Right lobe of liver (tissue), 4 donors: ENCODE measurements at regions not wholly inside any gene's neighbourhood (a gene's known extent, or its start where the extent isn't known, plus 50 kb on each side); places are given as distances from the start of the nearest gene placed in this dataset.

Experiments used
- POLR2A ChIP-seq: fragments of 450-650 bp; IDR thresholded peaks from one replicate; pipeline ENCODE4 v1.6.1; 2017; ENCODE audit warnings: antibody characterized with exemption, mild to moderate bottlenecking
- TF ChIP-seq, protein P1 (sequence below), 4 donors: fragments of 200-600 bp in 3 of 4; fragments of 450-650 bp in 1 of 4; IDR thresholded peaks; one replicate each; pipeline versions ENCODE4 v1.5.1 to v1.8.0; 2016 to 2022; ENCODE audit warnings: antibody characterized with exemption in 4 of 4, mild to moderate bottlenecking in 2 of 4
- donor health status: DM: no; HTN: no; CAD: no.
- donor health status: DM: no; HTN: no; CAD: no.
- donor health status: DM: no; HTN: yes; CAD: no.

DNA sequence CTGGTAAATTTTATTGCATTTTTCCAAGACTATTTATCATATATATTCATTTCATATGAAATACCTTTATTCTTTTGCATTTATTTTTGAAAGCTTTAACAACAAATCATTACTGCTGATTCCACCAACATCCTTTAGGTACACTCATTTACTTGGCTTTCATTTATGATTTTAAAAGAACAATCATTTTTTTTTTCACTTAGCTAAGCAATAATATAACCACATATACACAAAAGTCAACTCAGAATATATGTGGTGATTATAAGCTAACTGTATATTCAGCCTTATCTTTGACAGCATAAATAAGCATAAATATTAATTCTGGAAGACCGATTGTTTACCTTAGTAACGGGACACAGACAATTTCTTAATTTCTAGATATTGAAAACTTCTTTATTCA is 458.6 kb upstream of the ZNF385D start:
- TF ChIP-seq, protein P1, sequence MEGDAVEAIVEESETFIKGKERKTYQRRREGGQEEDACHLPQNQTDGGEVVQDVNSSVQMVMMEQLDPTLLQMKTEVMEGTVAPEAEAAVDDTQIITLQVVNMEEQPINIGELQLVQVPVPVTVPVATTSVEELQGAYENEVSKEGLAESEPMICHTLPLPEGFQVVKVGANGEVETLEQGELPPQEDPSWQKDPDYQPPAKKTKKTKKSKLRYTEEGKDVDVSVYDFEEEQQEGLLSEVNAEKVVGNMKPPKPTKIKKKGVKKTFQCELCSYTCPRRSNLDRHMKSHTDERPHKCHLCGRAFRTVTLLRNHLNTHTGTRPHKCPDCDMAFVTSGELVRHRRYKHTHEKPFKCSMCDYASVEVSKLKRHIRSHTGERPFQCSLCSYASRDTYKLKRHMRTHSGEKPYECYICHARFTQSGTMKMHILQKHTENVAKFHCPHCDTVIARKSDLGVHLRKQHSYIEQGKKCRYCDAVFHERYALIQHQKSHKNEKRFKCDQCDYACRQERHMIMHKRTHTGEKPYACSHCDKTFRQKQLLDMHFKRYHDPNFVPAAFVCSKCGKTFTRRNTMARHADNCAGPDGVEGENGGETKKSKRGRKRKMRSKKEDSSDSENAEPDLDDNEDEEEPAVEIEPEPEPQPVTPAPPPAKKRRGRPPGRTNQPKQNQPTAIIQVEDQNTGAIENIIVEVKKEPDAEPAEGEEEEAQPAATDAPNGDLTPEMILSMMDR (IDR thresholded peaks at IDR 0.05): no peak
- TF ChIP-seq POLR2A: no peak
